ENCODE measurements at regions not wholly inside any gene's neighbourhood (a gene's known extent, or its start where the extent isn't known, plus 50 kb on each side); places are given as distances from the start of the nearest gene placed in this dataset.

DNA sequence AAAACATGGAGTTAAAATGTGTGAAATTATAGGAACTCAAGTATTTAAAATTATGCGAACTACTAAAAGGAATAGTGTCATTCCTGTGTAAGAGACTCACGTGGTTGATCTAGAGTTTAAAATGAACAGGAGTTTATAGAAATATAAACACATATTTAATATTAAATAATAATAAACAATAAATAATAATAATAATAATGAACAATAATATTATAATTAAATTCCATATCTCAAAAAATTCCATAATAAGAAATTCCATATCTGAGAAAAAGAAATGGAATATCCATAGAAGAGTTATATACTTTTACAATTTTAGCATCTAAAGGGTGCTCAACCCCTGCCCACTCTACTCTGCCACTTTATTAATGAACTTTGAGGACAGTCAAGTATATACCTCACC is 429.6 kb downstream of the TNS3 start:
- Histone ChIP-seq H3K79me2 (ENCODE audit: insufficient read depth, low read length) (no peaks in the 10 kb centered on the region), H3K36me3 (ENCODE audit: insufficient read depth, low read length) (no peaks in the 10 kb centered on the region), H3K4me3 (ENCODE audit: insufficient read depth, low read length) (no peak overlapping the region), H3K27ac (ENCODE audit: low read depth, low read length) (peak overlapping the region; percentile 57), H2AFZ (ENCODE audit: low read length) (no peak overlapping the region), H3K4me1 (ENCODE audit: insufficient read depth, low read length) (peaks cover 30% of the 10 kb centered on the region), H3K9me3 (ENCODE audit: low read depth, low read length) (peaks cover 3% of the 10 kb centered on the region), H3K4me2 (ENCODE audit: insufficient read depth, low read length) (no peak overlapping the region), H4K20me1 (ENCODE audit: insufficient read depth, low read length) (no peaks in the 10 kb centered on the region), H3K27me3 (ENCODE audit: insufficient read depth, low read length) (no peaks in the 10 kb centered on the region)
- no peak for DNase-seq (ENCODE audit: insufficient read length, low spot score, missing footprints)
- TF ChIP-seq, protein P1, sequence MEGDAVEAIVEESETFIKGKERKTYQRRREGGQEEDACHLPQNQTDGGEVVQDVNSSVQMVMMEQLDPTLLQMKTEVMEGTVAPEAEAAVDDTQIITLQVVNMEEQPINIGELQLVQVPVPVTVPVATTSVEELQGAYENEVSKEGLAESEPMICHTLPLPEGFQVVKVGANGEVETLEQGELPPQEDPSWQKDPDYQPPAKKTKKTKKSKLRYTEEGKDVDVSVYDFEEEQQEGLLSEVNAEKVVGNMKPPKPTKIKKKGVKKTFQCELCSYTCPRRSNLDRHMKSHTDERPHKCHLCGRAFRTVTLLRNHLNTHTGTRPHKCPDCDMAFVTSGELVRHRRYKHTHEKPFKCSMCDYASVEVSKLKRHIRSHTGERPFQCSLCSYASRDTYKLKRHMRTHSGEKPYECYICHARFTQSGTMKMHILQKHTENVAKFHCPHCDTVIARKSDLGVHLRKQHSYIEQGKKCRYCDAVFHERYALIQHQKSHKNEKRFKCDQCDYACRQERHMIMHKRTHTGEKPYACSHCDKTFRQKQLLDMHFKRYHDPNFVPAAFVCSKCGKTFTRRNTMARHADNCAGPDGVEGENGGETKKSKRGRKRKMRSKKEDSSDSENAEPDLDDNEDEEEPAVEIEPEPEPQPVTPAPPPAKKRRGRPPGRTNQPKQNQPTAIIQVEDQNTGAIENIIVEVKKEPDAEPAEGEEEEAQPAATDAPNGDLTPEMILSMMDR (IDR thresholded peaks at IDR 0.05; ENCODE audit: extremely low read depth, low read depth, low read length), result no peak

DNA sequence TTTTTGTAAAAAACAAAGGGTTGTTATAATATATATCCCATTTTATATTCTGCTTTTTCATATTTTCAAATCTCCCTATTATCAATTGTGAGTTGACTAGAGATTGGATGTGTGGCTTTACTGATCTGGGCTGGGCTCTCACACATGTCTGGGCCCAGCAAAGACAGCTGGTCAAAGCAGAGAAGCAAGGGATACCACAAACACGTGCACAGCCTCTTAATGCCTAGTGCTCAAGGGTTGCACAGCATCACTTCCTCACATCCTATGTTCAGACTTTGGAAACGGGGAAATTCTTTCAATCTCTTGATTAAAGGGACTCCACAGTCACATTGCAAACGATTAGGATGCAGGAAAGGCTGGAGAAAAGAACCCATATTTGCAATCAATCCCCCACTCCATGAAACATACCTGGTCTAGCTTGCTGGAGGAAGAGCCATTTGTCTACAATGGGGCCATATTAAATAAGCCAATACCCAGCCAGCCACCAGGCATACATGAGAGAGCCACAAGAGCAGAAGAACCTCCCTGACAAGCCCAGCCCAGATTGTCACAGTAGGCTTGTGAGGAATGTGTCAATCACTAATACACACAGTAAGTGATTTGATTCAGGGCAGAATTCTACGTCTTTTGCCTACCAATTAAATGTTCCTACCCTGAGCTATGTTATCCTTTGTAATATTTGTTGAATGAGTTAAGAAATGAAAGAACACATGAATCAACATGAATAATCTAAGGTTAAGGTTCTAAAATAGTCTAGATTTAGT is 431.2 kb downstream of the TNS3 start:
- Histone ChIP-seq H2AFZ (ENCODE audit: low read length) (no peak overlapping the region), H3K27me3 (ENCODE audit: insufficient read depth, low read length) (no peaks in the 10 kb centered on the region), H3K4me1 (ENCODE audit: insufficient read depth, low read length) (peaks cover 32% of the 10 kb centered on the region), H3K36me3 (ENCODE audit: insufficient read depth, low read length) (no peaks in the 10 kb centered on the region), H3K79me2 (ENCODE audit: insufficient read depth, low read length) (no peaks in the 10 kb centered on the region), H3K4me2 (ENCODE audit: insufficient read depth, low read length) (no peak overlapping the region), H3K9me3 (ENCODE audit: low read depth, low read length) (peaks cover 3% of the 10 kb centered on the region), H3K4me3 (ENCODE audit: insufficient read depth, low read length) (no peak overlapping the region), H3K27ac (ENCODE audit: low read depth, low read length) (peak overlapping the region; percentile 3), H4K20me1 (ENCODE audit: insufficient read depth, low read length) (no peaks in the 10 kb centered on the region)
- TF ChIP-seq, protein P1 (IDR thresholded peaks at IDR 0.05; ENCODE audit: extremely low read depth, low read depth, low read length), result no peak
- DNase-seq (ENCODE audit: insufficient read length, low spot score, missing footprints), result no peak

DNA sequence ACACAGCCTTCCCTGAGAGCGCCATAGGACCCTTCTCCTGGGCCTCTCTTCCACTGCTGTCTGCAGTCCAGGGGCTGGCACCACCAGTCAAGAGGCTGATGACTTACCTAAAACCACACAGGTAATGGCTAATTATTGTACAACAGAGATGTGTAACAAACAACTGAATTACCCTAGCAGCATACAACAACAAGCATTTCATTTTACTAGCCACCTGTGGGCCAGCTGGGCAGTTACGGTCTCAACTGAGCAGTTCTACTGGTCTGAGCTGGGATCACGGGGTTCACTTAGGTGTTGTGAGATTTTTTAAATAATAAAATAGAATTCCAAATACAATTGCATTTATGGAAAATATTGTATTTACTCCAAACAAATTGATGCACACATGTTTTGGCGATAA is 431.9 kb downstream of the TNS3 start:
- Histone ChIP-seq H3K27me3 (ENCODE audit: insufficient read depth, low read length) (no peaks in the 10 kb centered on the region), H3K4me3 (ENCODE audit: insufficient read depth, low read length) (no peak overlapping the region), H3K27ac (ENCODE audit: low read depth, low read length) (no peak overlapping the region), H3K79me2 (ENCODE audit: insufficient read depth, low read length) (no peaks in the 10 kb centered on the region), H3K4me1 (ENCODE audit: insufficient read depth, low read length) (peaks cover 37% of the 10 kb centered on the region), H3K36me3 (ENCODE audit: insufficient read depth, low read length) (no peaks in the 10 kb centered on the region), H3K4me2 (ENCODE audit: insufficient read depth, low read length) (no peak overlapping the region), H3K9me3 (ENCODE audit: low read depth, low read length) (peaks cover 3% of the 10 kb centered on the region), H4K20me1 (ENCODE audit: insufficient read depth, low read length) (no peaks in the 10 kb centered on the region), H2AFZ (ENCODE audit: low read length) (no peak overlapping the region)
- no peak for DNase-seq (ENCODE audit: insufficient read length, low spot score, missing footprints)
- TF ChIP-seq, protein P1 (IDR thresholded peaks at IDR 0.05; ENCODE audit: extremely low read depth, low read depth, low read length), result no peak

DNA sequence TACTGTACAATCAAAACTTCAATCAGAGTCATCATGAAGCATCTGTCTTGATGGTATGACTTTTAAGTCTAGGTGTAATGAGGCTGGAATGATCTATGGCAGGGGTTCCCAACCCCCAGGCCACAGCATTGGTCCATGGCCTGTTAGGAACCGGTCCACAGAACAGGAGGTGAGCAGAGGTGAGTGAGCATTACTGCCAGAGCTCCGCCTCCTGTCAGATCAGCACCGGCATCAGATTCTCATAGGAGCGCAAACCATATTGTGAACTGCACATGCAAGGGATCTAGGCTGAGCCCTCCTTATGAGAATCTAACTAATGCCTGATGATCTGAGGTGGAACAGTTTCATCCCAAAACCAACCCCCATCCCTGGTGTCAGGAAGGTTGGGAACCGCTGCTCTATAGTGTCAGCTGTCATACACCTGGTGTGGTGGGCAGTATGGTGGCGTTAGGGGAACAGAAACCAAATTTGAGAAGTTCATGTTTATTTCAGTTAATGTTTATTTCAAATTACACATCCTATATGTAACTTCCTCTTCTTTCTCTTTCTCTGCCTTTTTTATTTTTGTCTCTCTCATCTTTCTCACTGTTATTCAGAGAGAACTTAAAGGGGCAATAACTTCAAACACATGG is 432.6 kb downstream of the TNS3 start:
- H3K79me2 ChIP-seq (ENCODE audit: insufficient read depth, low read length), result no peaks in the 10 kb centered on the region
- H3K4me3 ChIP-seq (ENCODE audit: insufficient read depth, low read length), result no peak overlapping the region
- H3K36me3 ChIP-seq (ENCODE audit: insufficient read depth, low read length), result no peaks in the 10 kb centered on the region
- TF ChIP-seq, protein P1 (IDR thresholded peaks at IDR 0.05; ENCODE audit: extremely low read depth, low read depth, low read length), result no peak
- no peak for DNase-seq (ENCODE audit: insufficient read length, low spot score, missing footprints)
- no peaks in the 10 kb centered on the region for H3K27me3 ChIP-seq (ENCODE audit: insufficient read depth, low read length)
- peaks cover 31% of the 10 kb centered on the region for H3K4me1 ChIP-seq (ENCODE audit: insufficient read depth, low read length)
- H4K20me1 ChIP-seq (ENCODE audit: insufficient read depth, low read length), result no peaks in the 10 kb centered on the region
- H2AFZ ChIP-seq (ENCODE audit: low read length), result no peak overlapping the region
- no peak overlapping the region for H3K27ac ChIP-seq (ENCODE audit: low read depth, low read length)
- H3K4me2 ChIP-seq (ENCODE audit: insufficient read depth, low read length), result no peak overlapping the region
- H3K9me3 ChIP-seq (ENCODE audit: low read depth, low read length), result peaks cover 3% of the 10 kb centered on the region

Measured in osteoblast (primary cell).